Colon (tissue), 2 donors: ENCODE measurements at regions not wholly inside any gene's neighbourhood (a gene's known extent, or its start where the extent isn't known, plus 50 kb on each side); places are given as distances from the start of the nearest gene placed in this dataset.

Source experiments
- FAIRE-seq: peaks from 2 replicates; lab custom pipeline; 2012; peaks lifted over from hg19 to GRCh38; lab: Jason Lieb, UNC
- donor health status: control.
- donor health status: control.

DNA sequence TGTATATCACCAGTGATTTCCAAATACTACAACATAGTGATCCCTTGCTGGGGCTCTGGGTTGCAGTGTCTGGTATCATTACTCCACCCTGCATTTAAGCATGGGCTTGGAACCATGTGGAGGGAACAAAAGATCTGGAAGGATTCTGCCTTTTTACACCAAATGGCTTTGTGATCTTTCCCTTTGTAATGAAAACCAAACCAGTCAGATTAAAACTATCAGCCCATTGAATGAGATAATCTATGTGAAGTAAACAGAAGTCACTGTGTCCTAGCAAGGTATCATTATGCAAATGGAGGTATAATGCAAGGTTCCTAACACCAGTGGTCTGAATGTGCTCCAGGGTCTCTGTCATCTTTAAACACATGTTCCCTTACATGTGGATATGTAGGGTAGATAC is 474.7 kb upstream of the TNP1 start:
- no peak for FAIRE-seq

DNA sequence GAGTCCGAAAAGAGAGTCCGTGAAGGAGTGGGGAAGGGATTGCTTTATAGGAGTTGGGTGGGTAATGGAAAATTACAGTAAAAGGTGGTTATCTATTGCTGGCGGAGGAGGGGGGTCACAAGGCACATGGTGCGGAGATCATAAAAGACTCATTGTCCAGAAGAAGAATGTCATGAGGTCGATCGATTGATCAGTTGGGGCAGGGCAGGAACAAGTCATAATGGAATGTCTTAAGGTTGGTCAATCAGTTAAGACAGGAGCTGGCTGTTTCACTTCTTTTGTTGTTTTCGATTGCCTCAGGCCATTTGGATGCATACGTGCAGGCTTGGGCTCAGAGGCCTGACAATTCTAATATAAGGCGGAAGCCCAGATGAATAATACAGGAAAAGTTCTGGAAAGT is 473.0 kb upstream of the TNP1 start:
- no peak for FAIRE-seq

DNA sequence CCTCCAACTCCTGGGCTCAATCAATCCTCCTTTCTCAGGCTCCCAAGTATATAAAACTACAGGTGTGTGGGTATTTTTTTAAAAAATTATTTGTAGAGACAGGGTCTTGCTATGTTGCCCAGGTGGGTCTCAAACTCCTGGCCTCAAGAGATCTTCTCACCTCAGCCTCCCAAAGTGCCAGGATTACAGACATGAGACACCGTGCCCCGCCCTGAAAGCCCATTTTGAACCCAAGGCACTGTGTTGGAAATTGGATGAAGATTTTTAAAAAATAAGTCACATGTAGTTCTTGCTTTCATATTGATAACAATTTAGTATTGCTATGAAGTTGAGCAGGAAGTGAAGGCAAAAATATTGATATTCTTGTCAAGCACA is 472.5 kb upstream of the TNP1 start:
- FAIRE-seq, result no peak

DNA sequence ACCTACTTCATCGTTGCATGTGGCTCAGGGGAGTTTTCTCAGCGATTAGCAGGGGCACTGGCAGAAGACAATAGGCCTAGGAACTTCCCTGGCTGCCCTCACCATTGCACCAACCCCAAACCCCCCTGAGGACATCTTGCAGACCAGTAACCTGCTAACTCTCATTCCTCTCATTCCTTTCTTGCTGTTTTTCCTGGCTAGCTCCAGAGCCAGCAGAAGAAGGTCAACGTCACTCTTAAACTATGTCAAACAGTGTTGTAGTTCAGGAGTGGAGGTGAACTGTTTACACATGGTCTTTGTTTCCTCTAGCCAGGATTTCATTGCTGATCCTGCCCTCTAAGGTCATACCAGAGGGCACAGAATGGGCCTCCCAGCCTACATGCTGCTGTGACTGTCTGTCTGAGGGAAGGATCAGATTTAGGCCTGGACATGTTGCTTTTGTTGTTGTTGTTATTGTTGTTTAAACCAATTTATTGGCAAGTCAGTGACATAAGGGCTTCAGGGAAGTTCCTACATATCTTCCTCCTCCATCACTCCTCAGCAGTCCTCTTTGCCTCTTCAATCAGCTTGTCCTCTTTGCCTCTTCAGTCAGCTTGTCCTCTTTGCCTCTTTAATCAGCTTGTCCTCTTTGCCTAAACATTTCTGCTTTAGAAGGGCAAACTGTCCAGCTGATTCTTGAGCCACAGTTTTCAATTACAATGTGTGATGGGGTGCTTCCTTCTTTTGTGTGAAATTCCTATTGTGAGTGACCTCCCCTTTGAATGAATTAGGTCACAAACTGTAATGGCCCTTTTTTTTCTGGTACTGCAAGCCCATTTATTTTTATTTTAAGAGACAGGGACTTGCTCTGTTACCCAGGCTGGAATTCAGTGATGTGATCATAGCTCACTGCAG is 471.9 kb upstream of the TNP1 start:
- no peak for FAIRE-seq

DNA sequence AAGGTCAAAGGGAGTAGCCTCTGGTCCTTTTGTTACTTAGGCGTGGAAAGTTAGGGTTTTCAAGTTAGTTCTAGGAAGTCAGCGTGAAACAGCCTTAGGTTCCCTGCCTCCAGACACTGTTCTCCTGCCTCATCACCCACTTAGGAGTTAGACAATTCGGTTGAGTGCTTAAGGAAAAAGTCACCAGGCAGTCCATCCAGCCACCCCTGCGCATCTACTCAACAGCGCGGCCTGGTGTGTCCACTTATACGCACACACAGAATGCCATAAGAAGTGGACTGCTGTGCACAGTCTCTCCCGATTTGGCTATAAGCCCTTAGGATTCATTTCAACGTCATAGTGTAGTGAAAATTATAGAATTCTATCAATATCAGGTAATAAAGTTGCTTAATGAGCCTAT is 470.8 kb upstream of the TNP1 start:
- no peak for FAIRE-seq

DNA sequence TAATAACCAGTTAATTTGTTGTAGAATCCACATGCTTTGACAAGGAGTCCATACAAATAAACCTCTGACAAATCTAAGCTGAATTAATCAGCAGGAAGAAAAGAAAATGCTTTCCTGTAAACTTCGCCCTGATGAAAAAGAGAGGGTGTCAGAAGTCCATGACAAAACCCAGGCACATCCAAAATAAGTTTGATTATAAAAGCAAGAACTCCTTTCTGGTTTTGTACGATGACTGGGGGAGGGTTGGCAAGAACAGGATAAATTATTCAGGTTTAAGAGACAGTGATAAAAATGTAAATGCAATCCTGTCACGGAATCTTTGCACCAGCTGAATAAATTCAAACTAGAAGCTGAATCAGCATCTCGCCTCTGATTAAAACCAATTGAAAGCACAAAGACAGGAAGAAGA is 469.2 kb upstream of the TNP1 start:
- no peak for FAIRE-seq

DNA sequence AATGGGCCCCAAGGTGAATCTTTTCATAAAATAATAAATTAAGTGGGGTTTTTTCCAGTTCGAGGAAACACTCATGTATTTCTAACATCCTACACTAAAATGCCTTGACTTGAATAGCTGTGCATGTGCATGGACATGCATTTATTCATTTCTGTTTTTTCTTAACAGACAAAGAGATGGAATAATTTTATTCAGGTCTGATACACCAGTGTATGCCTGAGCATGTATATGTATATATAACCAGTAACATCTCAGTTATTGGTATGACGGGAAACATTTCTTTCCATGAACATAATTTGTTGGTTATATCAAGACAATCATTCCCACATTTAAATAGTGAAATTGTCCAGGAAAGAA is 468.7 kb upstream of the TNP1 start:
- FAIRE-seq, result no peak

DNA sequence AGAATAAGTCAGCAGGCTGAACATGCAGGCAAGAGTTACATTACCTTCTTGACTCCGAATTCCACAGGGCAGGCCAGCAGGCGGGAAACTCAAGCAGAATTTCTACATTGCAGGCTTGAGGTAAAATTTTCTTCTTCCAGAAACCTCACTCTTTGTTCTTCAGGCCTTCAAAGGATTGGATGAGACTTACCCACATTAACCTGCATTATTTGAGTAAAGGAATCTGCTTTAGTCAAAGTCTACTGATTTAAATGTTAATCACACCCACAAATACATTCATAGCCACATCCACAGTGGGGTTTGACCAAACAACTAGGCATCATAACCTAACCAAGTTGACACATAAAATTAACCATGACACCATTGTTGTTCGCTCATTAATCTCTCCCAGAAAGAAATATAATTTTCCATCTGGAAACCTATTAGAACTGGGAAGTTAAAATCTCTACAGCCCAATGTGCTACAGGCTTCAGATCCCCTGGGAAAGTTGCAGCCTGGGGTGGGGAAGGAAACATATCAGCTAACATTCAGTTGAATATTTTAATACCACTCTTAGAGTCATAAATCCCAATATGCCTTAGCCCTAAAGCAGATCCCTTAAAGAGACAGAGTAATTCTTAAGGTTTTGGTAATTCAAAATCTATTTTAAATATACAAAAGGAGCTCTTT is 468.2 kb upstream of the TNP1 start:
- FAIRE-seq, result no peak

DNA sequence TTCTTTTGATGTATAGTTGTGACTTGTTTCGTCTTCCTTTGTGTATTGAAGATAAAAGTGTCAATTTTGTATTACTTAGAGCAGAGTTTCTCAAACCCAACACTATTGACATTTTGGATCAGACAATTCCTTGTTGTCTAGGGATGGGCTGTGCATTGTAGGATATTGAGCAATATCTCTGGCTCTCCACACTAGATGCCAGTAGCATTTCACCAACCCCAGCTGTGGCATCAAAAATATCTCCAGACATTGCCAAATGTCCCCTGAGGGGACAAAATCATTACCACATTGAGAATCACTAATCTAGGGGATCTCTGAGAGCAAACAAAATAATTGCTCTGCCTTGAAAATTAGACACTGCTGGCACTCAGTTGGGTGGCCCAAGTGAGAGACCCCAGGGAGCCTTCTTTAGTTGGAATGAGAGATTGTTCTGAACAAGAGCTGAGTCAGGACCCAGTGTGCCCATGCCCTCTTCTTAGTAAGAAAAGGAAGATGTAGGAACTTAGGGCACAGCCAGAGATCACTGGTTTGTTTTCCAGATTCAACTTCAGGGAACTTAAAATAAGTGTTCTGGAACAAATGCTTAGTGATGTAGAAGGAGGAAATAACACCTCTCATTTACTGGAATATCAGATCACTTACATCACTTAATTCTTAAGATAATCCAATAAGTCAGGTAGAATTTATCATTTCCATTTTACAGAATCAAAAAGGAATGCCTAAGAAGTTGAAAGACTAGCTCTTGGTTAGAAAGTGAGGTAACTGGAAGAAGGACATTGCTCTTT is 466.6 kb upstream of the TNP1 start:
- FAIRE-seq, result no peak

DNA sequence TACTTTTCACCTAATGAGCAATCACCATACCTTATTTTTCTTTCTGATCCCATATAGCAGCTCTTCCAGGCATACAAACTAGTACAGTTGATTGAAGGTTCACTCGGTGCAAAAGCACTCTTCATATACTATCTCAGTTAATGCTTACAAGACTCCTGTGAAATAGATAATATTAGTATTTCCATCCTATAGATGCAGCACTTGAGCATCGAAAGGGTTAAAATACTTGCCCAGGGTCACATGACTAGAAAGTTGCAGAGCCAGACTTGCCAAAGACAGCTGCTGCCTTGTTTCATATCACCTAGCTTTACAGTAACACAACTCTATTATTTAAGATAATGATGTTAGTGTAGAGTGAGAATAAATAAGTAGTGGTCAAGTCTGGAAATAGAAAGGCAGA is 466.0 kb upstream of the TNP1 start:
- no peak for FAIRE-seq

DNA sequence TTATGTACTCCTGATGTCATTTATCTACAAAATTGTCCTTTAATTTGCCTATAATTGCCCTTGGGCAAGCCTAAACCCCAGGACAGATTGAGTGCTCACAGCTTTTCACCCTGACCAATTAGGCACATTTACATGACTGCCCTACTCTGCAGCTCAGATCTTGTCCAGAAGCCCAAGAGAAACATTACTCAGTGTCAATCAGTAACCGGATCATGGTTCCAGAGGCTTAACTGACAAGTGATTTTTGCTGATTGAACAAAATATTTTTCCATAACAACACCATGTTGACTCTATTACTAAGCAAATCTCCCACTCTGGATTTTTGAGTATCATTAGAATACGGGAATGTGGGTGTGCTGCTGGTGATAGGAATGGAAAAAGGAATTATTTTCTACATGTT is 465.4 kb upstream of the TNP1 start:
- FAIRE-seq, result no peak

DNA sequence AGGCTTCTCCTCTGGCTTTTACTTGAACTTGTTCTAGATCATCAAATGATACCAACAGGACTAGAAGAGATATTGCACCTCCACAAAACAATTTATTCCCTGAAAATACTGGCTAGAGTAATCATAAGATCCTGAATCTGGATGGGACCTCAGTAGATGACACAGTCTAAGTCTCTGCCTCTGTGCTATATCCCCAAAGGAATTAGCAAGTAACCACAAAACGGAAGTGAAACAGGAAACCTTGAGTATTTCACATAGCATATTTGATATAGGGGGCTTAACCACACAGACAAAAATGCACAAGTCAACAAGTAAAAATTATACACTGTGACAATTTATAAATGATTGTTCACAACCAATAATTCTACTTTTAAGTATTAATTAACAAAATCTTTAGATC is 456.9 kb upstream of the TNP1 start:
- no peak for FAIRE-seq

DNA sequence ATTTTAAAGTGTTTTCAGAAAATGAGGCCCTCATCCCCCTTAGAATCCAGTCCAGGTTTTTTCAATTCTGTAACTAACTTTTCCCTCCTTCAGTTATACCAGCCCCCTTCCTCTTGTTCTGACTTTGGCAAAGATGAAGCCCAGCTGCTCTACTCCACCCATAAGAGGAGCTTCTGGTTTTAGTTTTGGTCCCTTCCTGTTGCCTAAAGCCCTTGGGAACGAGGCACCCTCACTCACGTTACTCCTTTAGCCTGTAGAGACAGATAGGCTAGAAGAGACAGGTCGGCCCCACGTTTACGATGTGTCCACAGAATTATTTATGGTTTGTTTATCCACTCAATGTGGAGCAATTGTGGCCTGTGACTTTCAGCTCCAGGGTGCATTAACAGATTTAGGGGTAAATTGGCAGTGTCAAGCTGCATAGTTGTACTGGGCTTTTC is 454.2 kb upstream of the TNP1 start:
- no peak for FAIRE-seq

DNA sequence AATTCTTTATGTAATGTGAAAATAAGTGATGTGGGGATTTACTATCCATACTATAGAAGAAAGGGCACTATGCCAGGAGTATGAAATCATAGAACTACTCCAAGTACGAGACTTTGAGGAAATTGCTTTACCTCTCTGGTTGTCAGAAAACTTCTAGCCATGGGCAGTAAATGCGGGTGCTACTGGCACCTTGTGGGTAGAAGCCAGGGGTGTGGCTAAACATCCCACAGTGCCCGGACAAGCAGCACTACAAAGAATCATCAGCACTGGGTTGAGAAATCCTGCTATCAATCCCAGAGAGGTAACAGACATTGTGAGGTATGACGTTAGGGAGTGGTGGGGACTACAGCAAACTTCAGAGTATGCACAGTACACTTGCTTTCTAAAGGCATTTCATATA is 453.5 kb upstream of the TNP1 start:
- no peak for FAIRE-seq

DNA sequence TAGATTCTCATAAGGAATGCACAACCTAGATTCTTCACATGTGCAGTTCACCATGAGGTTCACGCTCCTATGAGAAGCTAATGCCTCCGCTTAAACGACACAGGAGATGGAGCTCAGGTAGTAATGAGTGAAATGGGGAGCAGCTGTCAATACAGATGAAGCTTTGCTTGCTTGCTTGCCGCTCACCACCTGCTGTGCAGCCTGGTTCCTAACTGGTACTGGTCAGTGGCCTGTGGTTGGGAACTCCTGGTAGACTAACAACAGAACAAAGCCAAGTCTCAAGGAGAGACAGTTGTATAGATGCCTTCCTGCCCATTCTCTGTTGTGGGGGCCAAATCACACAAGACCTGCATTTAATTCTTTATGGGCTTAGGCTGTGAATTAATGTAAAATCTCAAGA is 449.2 kb upstream of the TNP1 start:
- FAIRE-seq, result no peak

DNA sequence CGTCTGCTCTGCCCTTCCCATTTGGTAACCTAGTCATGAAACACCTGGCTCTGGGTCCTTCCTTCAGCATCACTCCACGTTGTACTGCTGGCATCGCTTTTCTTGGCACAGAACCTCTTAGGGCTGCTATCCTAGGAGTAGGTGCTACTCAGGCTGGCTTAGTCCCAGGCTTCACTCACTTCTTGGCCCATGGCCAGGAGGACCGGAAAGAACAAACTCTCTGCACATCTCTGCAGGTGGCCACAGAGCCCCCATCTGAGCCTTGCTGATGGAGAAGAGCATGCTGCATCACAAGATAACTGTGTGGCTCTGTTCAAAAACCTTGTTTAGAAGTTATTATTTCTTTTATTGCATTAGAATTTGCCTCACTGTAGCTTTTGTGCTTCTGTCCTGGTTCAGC is 447.2 kb upstream of the TNP1 start:
- FAIRE-seq, result no peak

DNA sequence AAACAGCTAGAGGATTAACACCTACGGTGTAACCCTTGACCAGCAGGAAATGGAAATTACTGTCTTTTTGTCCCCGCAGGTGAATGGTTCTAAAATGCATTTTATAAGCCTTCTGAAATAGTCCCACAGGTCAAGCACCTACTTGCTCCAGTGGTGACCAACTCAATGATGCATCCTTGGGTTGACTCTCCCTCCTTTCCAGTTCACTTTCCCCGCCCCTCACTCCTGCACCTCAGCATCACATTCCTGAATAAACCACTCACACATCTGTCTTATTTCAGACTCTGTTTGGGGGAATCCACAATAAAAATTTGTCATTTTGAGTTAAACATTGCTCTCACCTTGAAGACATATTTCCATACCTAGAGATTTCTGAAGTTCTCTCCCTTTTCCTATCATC is 446.0 kb upstream of the TNP1 start:
- no peak for FAIRE-seq

DNA sequence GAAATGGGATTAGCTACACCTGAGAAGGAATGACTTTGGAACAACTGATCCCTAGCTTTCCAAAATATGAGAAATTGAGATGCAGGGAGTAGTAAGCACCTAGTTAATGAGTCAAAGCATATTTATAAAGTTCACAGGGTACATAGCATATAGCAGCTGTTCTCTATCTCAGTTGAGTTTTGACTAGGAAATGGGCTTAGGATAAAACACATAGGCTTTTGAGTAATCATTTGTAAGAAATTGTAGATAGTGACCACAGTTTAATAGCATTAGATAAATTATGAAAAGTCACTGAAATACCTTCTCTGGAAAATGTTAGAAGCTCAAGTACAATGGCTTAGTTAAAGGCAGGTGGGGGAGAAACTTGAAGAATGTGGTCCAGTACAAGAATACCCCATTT is 444.7 kb upstream of the TNP1 start:
- FAIRE-seq, result no peak

DNA sequence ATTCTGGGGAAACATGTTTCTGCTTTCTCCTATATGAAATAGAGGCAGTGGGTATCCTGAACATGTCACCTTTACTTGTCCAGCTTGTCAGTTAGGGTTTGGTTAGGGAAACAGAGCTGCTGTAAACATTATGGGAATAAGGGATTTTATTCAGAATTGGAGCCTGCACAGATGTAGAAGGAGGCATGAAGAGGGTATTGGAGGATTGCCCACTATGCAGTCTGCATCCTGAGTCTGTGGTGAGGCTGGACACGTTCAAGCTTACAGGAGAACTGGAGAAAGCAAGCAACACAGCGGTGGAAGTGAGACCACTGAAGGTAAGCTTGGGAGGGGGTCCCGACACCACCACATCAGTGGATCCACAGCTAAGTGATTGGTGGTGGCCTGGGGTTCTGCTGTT is 443.0 kb upstream of the TNP1 start:
- FAIRE-seq, result no peak

DNA sequence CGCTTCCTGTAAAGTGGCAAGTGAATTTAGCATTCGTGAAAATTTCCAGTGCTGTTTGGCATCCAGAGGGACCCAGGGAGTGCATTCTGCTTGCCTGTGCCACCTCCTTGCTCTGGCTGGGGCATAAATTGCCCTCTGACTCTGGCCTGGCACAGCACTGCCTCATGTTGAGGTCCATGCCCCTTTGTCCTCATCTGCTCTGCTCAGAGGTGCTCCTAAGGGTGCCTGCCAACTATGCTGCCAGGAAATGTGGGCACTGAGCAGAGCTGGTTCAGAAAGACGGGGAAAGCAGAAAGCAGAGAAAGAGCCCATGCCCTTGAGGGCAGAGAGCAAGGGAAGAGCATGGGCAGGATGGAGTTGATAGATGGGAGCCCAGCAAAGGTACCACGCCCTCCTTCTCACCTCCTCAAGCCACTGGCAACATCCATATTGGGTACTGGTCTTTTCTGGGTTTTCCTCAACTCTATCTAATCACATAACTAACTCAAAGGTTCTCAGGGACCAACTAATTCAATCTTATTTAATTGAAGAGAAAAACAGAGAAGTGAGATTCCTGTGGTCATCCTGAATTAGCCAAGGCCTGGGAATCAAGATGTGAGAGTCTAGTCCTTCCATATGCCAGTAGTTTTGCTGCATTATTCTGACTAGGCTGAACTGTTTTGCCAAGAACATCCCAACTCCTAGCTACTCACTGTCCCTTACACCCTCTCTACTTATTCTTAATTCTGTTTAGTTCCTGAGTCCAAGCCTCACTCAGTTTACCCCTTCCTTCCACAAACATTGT is 441.5 kb upstream of the TNP1 start:
- no peak for FAIRE-seq

DNA sequence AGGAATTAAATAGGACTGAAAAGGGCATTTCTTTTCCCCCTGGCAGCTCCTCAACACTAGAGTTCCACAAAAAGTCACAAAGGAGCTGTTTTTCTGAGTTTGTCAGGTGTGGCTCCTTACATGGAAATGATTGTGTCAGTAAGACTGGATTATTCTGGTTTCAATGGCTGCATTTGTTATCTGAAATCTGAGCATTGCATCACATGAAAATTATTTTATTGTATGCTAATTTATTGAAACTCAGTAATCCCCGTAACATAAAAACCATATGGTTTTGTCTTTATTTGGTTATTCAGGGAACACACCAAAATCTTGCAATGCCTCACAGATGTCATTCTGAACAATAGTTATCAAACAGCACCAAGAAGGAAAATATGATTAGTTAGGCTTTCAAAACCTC is 439.7 kb upstream of the TNP1 start:
- no peak for FAIRE-seq

DNA sequence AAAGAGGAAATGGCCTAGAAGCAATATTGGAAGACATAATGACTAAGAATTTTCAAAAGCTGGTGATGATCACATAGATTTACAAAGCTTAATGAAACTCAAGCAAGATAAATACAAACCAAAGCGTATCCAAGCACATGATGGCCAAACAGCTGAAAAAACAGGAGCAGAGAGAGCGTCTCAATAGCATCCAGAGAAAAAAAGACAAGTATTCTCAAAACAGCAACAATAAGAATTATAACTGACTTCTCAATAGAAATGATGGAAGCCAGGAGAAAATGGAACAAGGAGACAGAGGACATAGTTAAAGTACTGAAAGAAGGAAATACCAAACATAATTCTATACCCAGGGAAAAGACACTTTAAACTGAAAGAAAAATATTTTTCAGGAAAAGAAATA is 437.2 kb upstream of the TNP1 start:
- FAIRE-seq, result no peak
